IMR-90 (cell line): ENCODE measurements at regions not wholly inside any gene's neighbourhood (a gene's known extent, or its start where the extent isn't known, plus 50 kb on each side); places are given as distances from the start of the nearest gene placed in this dataset.

Source experiments
- ATAC-seq: fragments of 200-7000 bp; cut with Tn5 transposase; 2 replicates; pipeline ENCODE4 v1.9.1; 2020; ENCODE audit warnings: low read depth, mild to moderate bottlenecking, moderate library complexity
- BruUV-seq: library from RNA; stranded (reverse); fragments of 400-500 nt; replicated peaks from 2 replicates; lab custom pipeline; 2021; lab: Mats Ljungman, UMichigan
- CTCF ChIA-PET: fragments of 300-600 bp; formaldehyde crosslinking; extraction: SDS; loops from one replicate; lab custom pipeline; 2021; ENCODE audit warnings: antibody characterized with exemption; lab: Yijun Ruan, JAX
- POLR2A ChIA-PET: fragments of 300-600 bp; sonication (Branson Sonifier 250); formaldehyde crosslinking; loops from one replicate; lab custom pipeline; 2022; ENCODE audit warnings: antibody characterized with exemption; ENCODE audit not compliant: unreplicated experiment; lab: Charles Lee
- DNase-seq: peaks from one replicate; pipeline ENCODE4 v3.0.0; 2013
- H2AFZ ChIP-seq: replicated peaks from 2 replicates; pipeline ENCODE3; 2013; ENCODE audit warnings: low read length, mild to moderate bottlenecking; ENCODE audit not compliant: poor library complexity
- H2AK5ac ChIP-seq: 2 replicates; pipeline ENCODE4 v1.6.1; 2013; ENCODE audit warnings: low read depth, low read length, inconsistent platforms
- H2AK9ac ChIP-seq: replicated peaks from 2 replicates; pipeline ENCODE3; 2013; ENCODE audit warnings: mild to moderate bottlenecking, low read depth, low read length, moderate library complexity; ENCODE audit not compliant: poor library complexity
- H2BK120ac ChIP-seq: 2 replicates; pipeline ENCODE4 v1.6.1; 2013; ENCODE audit warnings: low read depth, low read length, inconsistent platforms
- H2BK15ac ChIP-seq: 3 replicates; pipeline ENCODE4 v1.6.1; 2013; ENCODE audit warnings: low read depth, low read length, inconsistent platforms
- H2BK20ac ChIP-seq: 2 replicates; pipeline ENCODE4 v1.6.1; 2013; ENCODE audit warnings: low read depth, mild to moderate bottlenecking, inconsistent platforms, low read length, moderate library complexity
- H2BK5ac ChIP-seq: 2 replicates; pipeline ENCODE4 v1.6.1; 2013; ENCODE audit warnings: mild to moderate bottlenecking, low read depth, low read length, inconsistent platforms; ENCODE audit not compliant: poor library complexity, severe bottlenecking
- H3K14ac ChIP-seq: replicated peaks from 2 replicates; pipeline ENCODE4 v1.6.1; 2013; ENCODE audit warnings: low read depth, low read length, inconsistent platforms
- H3K18ac ChIP-seq: 2 replicates; pipeline ENCODE4 v1.6.1; 2013; ENCODE audit warnings: low read depth, low read length, control low read depth
- H3K23ac ChIP-seq: 2 replicates; pipeline ENCODE4 v1.6.1; 2013; ENCODE audit warnings: low read depth, low read length, inconsistent platforms
- H3K27ac ChIP-seq: 2 replicates; pipeline ENCODE4 v1.5.1; 2013; ENCODE audit warnings: mild to moderate bottlenecking, control low read depth, low read length; ENCODE audit not compliant: insufficient read depth
- H3K27me3 ChIP-seq: 2 replicates; pipeline ENCODE4 v1.6.1; 2013; ENCODE audit warnings: low read length; ENCODE audit not compliant: control insufficient read depth, insufficient read depth
- H3K36me3 ChIP-seq: 2 replicates; pipeline ENCODE4 v1.6.1; 2013; ENCODE audit warnings: low read length, mixed read lengths; ENCODE audit not compliant: control insufficient read depth, insufficient read depth
- H3K4ac ChIP-seq: 2 replicates; pipeline ENCODE4 v1.6.1; 2013; ENCODE audit warnings: low read depth, low read length, inconsistent platforms
- H3K4me1 ChIP-seq: 2 replicates; pipeline ENCODE4 v1.6.1; 2013; ENCODE audit warnings: low read length, mixed read lengths; ENCODE audit not compliant: control insufficient read depth, insufficient read depth
- H3K4me2 ChIP-seq: 2 replicates; pipeline ENCODE4 v1.6.1; 2013; ENCODE audit warnings: low read depth, mild to moderate bottlenecking, control low read depth, low read length, moderate library complexity
- H3K4me3 ChIP-seq: 2 replicates; pipeline ENCODE4 v1.5.1; 2013; ENCODE audit warnings: low read depth, mild to moderate bottlenecking, control low read depth, low read length, moderate library complexity; ENCODE audit not compliant: insufficient read depth
- H3K56ac ChIP-seq: 2 replicates; pipeline ENCODE4 v1.6.1; 2013; ENCODE audit warnings: low read length, inconsistent platforms; ENCODE audit not compliant: insufficient read depth; ENCODE audit errors: extremely low read depth
- H3K79me1 ChIP-seq, 2 experiments: 2 replicates each; pipeline ENCODE4 v1.6.1; 2013; ENCODE audit warnings: low read length in 2 of 2, inconsistent platforms in 1 of 2, low read depth in 1 of 2
- H3K9ac ChIP-seq: 2 replicates; pipeline ENCODE4 v1.6.1; 2013; ENCODE audit warnings: low read depth, low read length, control low read depth
- H3K9me1 ChIP-seq: 2 replicates; pipeline ENCODE4 v1.6.1; 2013; ENCODE audit warnings: low read length, inconsistent platforms; ENCODE audit not compliant: insufficient read depth
- H3K9me3 ChIP-seq: 2 replicates; pipeline ENCODE4 v1.6.1; 2013; ENCODE audit warnings: low read length; ENCODE audit not compliant: control insufficient read depth, insufficient read depth
- H4K20me1 ChIP-seq: 2 replicates; pipeline ENCODE4 v1.6.1; 2013; ENCODE audit warnings: low read length, inconsistent platforms; ENCODE audit not compliant: insufficient read depth
- H4K5ac ChIP-seq: 2 replicates; pipeline ENCODE4 v1.6.1; 2013; ENCODE audit warnings: mild to moderate bottlenecking, low read depth, low read length, control low read depth
- H4K8ac ChIP-seq, 2 experiments: 2 replicates each; pipeline ENCODE4 v1.6.1; 2013; ENCODE audit warnings: low read depth in 2 of 2, low read length in 2 of 2, control low read depth in 1 of 2, inconsistent platforms in 1 of 2
- H4K91ac ChIP-seq: 2 replicates; pipeline ENCODE4 v1.6.1; 2013; ENCODE audit warnings: low read depth, low read length, inconsistent platforms; ENCODE audit not compliant: insufficient read depth
- BHLHE40 ChIP-seq: fragments of 150-350 bp; IDR thresholded peaks from 2 replicates; pipeline ENCODE4 v1.6.1; 2016; ENCODE audit warnings: mild to moderate bottlenecking, low read depth, low read length
- CEBPB ChIP-seq: IDR thresholded peaks from 2 replicates; pipeline ENCODE4 v1.6.1; 2012; ENCODE audit warnings: low read depth, low read length, improper control_type of control experiment
- CHD1 ChIP-seq: IDR thresholded peaks from 2 replicates; pipeline ENCODE4 v1.6.1; 2012; ENCODE audit warnings: low read depth, low read length, improper control_type of control experiment
- FOS ChIP-seq: fragments of 150-350 bp; IDR thresholded peaks from 2 replicates; pipeline ENCODE4 v1.6.1; 2016; ENCODE audit warnings: low read depth, low read length
- MAFK ChIP-seq: IDR thresholded peaks from 2 replicates; pipeline ENCODE4 v1.6.1; 2012; ENCODE audit warnings: low read depth, low read length, improper control_type of control experiment
- MAZ ChIP-seq: IDR thresholded peaks from 2 replicates; pipeline ENCODE4 v1.6.1; 2012; ENCODE audit warnings: low read depth, mild to moderate bottlenecking, low read length, improper control_type of control experiment, moderate library complexity, borderline replicate concordance
- MXI1 ChIP-seq: IDR thresholded peaks from 2 replicates; pipeline ENCODE4 v1.6.1; 2012; ENCODE audit warnings: low read depth, mild to moderate bottlenecking, low read length, moderate library complexity, borderline replicate concordance
- NFE2L2 ChIP-seq: fragments of 150-350 bp; IDR thresholded peaks from 2 replicates; pipeline ENCODE4 v1.6.1; 2016; ENCODE audit warnings: low read depth, mild to moderate bottlenecking, low read length
- POLR2A ChIP-seq: IDR thresholded peaks from 2 replicates; pipeline ENCODE4 v1.6.1; 2012; ENCODE audit warnings: mild to moderate bottlenecking, low read depth, low read length
- RAD21 ChIP-seq: IDR thresholded peaks from 2 replicates; pipeline ENCODE4 v1.6.1; 2012; ENCODE audit warnings: low read length, improper control_type of control experiment
- RCOR1 ChIP-seq: IDR thresholded peaks from 2 replicates; pipeline ENCODE4 v1.6.1; 2012; ENCODE audit warnings: mild to moderate bottlenecking, low read length, improper control_type of control experiment; ENCODE audit not compliant: insufficient replicate concordance
- RFX5 ChIP-seq: IDR thresholded peaks from 2 replicates; pipeline ENCODE4 v1.8.0; 2012; ENCODE audit warnings: low read depth, mild to moderate bottlenecking, low read length, moderate library complexity
- SMC3 ChIP-seq: fragments of 150-350 bp; IDR thresholded peaks from 2 replicates; pipeline ENCODE4 v1.6.1; 2016; ENCODE audit warnings: low read depth, mild to moderate bottlenecking, antibody characterized with exemption, low read length, moderate library complexity
- WGBS, 2 experiments: methylation state at CpG; one replicate each; pipeline versions ENCODE4 v1.1.5 to v1.1.7; 2013; ENCODE audit warnings: missing lambda C conversion rate in 2 of 2; ENCODE audit not compliant: insufficient read length in 1 of 2; ENCODE audit errors: extremely low coverage in 2 of 2; 5-methylcytosine and 5-hydroxymethylcytosine counted together
- dilution Hi-C: fragments of 300-500 bp; cut with HindIII; formaldehyde crosslinking; loops from one replicate; pipeline ENCODE4 v1.14.3; 2018; ENCODE audit warnings: low sequenced_read_pairs; ENCODE audit not compliant: unreplicated experiment
- in situ Hi-C: fragments of 300-500 bp; cut with MboI; formaldehyde crosslinking; loops from 3 replicates; pipeline ENCODE4 v1.14.3; 2019; ENCODE audit warnings: low sequenced_read_pairs, inconsistent platforms, mixed read lengths
- intact Hi-C: fragments of 100-400 bp; cut with micrococcal nuclease; formaldehyde crosslinking; loops from 2 replicates; pipeline ENCODE4 v1.10.0; 2022
- TF ChIP-seq, protein P1 (sequence below): conservative IDR thresholded peaks from 2 replicates; pipeline ENCODE4 v1.5.1; 2012; ENCODE audit warnings: mild to moderate bottlenecking, low read depth, low read length, improper control_type of control experiment
- TF ChIP-seq, protein P2 (sequence below): fragments of 150-350 bp; IDR thresholded peaks from 2 replicates; pipeline ENCODE4 v1.6.1; 2017; ENCODE audit warnings: mild to moderate bottlenecking, antibody characterized with exemption, low read length, low read depth
- TF ChIP-seq, protein P3 (sequence below): fragments of 150-350 bp; IDR thresholded peaks from 2 replicates; pipeline ENCODE4 v1.6.1; 2016; ENCODE audit warnings: low read depth, mild to moderate bottlenecking, low read length, moderate library complexity, borderline replicate concordance

DNA sequence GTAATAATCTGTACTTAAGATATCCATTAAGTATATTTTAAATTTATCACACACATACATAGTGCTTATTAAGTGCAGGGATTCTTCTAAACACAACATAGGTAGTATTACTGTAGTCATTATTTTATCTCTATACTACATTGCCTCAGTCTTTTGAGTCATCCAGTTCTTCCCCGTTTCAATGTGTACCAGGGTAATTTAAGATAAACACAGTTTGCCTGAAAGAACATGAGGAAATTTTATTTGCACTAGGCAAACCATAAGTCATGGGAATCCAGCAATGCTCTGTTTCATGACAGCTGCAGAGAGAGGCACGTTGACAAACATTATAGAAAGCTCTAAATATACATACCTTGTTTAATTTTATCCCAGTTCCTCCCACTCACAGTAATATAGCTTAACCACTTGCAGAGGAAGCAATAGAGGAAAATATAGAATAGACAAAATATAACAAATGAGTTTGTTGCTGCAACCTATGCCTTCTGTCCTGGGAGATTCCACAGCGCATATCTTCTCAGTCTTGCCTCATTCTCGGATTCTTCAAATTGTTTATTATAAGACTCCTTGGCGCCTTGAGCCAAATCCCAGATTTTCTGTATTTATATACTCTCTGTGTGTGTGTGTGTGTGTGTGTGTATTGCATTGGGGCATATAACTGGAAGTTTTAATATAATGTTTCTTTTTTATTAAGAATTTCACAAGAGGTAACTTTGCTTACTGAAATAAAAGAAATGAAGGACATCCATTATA is 258.6 kb downstream of the FAM133A start:
- Histone ChIP-seq H2AK5ac (no peak overlapping the region), H3K27me3 (no peaks in the 10 kb centered on the region), H3K18ac (no peak overlapping the region), H3K4me2 (no peak overlapping the region), H3K56ac (no peak overlapping the region), H4K20me1 (no peaks in the 10 kb centered on the region), H3K9ac (no peak overlapping the region), H2AK9ac (no peak overlapping the region), H3K4ac (no peak overlapping the region), H4K8ac (no peak overlapping the region), H3K27ac (no peak overlapping the region), H3K14ac (no peak overlapping the region), H3K79me1 (no peaks in the 10 kb centered on the region), H2BK120ac (no peak overlapping the region), H2BK5ac (no peak overlapping the region), H2BK20ac (no peak overlapping the region), H4K91ac (no peak overlapping the region), H3K9me1 (no peaks in the 10 kb centered on the region), H3K4me3 (no peak overlapping the region), H3K9me3 (no peaks in the 10 kb centered on the region), H3K4me1 (no peaks in the 10 kb centered on the region), H2BK15ac (no peak overlapping the region), H4K5ac (no peak overlapping the region), H3K36me3 (no peaks in the 10 kb centered on the region), H3K23ac (no peak overlapping the region), H2AFZ (no peak overlapping the region)
- dilution Hi-C loops (no loop called here), in situ Hi-C loops (no loop called here), intact Hi-C loops (no loop called here)
- CTCF ChIA-PET, result no interaction called here
- no CpG with 5 or more reads among the region's 5 CpGs for WGBS, 2 experiments
- DNase-seq, result no peak
- TF ChIP-seq CHD1 (no peak), MXI1 (no peak), MAFK (no peak), NFE2L2 (no peak), RFX5 (no peak), RAD21 (no peak), SMC3 (no peak), MAZ (no peak), RCOR1 (no peak), BHLHE40 (no peak), FOS (no peak), CEBPB (no peak), POLR2A (no peak)
- TF ChIP-seq, protein P1, sequence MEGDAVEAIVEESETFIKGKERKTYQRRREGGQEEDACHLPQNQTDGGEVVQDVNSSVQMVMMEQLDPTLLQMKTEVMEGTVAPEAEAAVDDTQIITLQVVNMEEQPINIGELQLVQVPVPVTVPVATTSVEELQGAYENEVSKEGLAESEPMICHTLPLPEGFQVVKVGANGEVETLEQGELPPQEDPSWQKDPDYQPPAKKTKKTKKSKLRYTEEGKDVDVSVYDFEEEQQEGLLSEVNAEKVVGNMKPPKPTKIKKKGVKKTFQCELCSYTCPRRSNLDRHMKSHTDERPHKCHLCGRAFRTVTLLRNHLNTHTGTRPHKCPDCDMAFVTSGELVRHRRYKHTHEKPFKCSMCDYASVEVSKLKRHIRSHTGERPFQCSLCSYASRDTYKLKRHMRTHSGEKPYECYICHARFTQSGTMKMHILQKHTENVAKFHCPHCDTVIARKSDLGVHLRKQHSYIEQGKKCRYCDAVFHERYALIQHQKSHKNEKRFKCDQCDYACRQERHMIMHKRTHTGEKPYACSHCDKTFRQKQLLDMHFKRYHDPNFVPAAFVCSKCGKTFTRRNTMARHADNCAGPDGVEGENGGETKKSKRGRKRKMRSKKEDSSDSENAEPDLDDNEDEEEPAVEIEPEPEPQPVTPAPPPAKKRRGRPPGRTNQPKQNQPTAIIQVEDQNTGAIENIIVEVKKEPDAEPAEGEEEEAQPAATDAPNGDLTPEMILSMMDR, result no peak
- TF ChIP-seq, protein P2, sequence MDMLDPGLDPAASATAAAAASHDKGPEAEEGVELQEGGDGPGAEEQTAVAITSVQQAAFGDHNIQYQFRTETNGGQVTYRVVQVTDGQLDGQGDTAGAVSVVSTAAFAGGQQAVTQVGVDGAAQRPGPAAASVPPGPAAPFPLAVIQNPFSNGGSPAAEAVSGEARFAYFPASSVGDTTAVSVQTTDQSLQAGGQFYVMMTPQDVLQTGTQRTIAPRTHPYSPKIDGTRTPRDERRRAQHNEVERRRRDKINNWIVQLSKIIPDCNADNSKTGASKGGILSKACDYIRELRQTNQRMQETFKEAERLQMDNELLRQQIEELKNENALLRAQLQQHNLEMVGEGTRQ, result no peak
- TF ChIP-seq, protein P3, sequence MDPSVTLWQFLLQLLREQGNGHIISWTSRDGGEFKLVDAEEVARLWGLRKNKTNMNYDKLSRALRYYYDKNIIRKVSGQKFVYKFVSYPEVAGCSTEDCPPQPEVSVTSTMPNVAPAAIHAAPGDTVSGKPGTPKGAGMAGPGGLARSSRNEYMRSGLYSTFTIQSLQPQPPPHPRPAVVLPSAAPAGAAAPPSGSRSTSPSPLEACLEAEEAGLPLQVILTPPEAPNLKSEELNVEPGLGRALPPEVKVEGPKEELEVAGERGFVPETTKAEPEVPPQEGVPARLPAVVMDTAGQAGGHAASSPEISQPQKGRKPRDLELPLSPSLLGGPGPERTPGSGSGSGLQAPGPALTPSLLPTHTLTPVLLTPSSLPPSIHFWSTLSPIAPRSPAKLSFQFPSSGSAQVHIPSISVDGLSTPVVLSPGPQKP, result no peak
- no peak for ATAC-seq
- BruUV-seq, result no TSS peak
- POLR2A ChIA-PET, result no interaction called here
